Natural killer cell (primary cell): ENCODE measurements at regions not wholly inside any gene's neighbourhood (a gene's known extent, or its start where the extent isn't known, plus 50 kb on each side); places are given as distances from the start of the nearest gene placed in this dataset.
"Not testable (repeated sequence)": the region's sequence is repeated elsewhere in the genome, so short reads cannot be mapped to it uniquely, and the experiment has no call there.

Source experiments
- ATAC-seq, 3 donors: fragments of 150-1000 bp in 2 of 3; fragments of 200-7000 bp in 1 of 3; cut with Tn5 transposase; 1 replicate in 1 of 3; 2 replicates in 2 of 3; pipeline ENCODE4 v1.10.0; 2021; ENCODE audit warnings: mild to moderate bottlenecking in 2 of 3, moderate library complexity in 2 of 3
- DNase-seq, 2 donors: peaks; one replicate each; pipeline versions ENCODE4 v3.0.0 to v3.0.0-alpha.2; 2013 to 2021; ENCODE audit warnings: mixed read lengths in 1 of 2
- H3K27ac ChIP-seq: one replicate; pipeline ENCODE4 v1.5.1; 2013; ENCODE audit warnings: mild to moderate bottlenecking, low read length
- H3K27me3 ChIP-seq: one replicate; pipeline ENCODE4 v1.6.1; 2013; ENCODE audit warnings: low read length; ENCODE audit not compliant: control insufficient read depth, insufficient read depth
- H3K36me3 ChIP-seq: one replicate; pipeline ENCODE4 v1.6.1; 2013; ENCODE audit warnings: low read length; ENCODE audit not compliant: control insufficient read depth, insufficient read depth
- H3K4me1 ChIP-seq: one replicate; pipeline ENCODE4 v1.6.1; 2013; ENCODE audit warnings: low read length; ENCODE audit not compliant: control insufficient read depth, insufficient read depth
- H3K4me3 ChIP-seq: one replicate; pipeline ENCODE4 v1.5.1; 2013; ENCODE audit warnings: low read length
- H3K9me3 ChIP-seq: one replicate; pipeline ENCODE4 v1.6.1; 2013; ENCODE audit warnings: low read length; ENCODE audit not compliant: control insufficient read depth, insufficient read depth
- H3K27ac Mint-ChIP-seq, 2 donors: one replicate each; pipeline ENCODE4 v1.8.0; 2022; ENCODE audit warnings: mild to moderate bottlenecking in 2 of 2, mixed read lengths in 2 of 2, moderate library complexity in 1 of 2
- H3K27me3 Mint-ChIP-seq, 2 donors: one replicate each; pipeline ENCODE4 v1.8.0; 2022; ENCODE audit warnings: low read depth in 2 of 2, mixed read lengths in 2 of 2
- H3K36me3 Mint-ChIP-seq: one replicate; pipeline ENCODE4 v1.8.0; 2022; ENCODE audit warnings: mixed read lengths
- H3K4me1 Mint-ChIP-seq, 2 donors: one replicate each; pipeline ENCODE4 v1.8.0; 2022; ENCODE audit warnings: mixed read lengths in 2 of 2
- H3K4me3 Mint-ChIP-seq: one replicate; pipeline ENCODE4 v1.8.0; 2022; ENCODE audit warnings: mild to moderate bottlenecking, moderate library complexity, mixed read lengths
- H3K9me3 Mint-ChIP-seq, 2 donors: one replicate each; pipeline ENCODE4 v1.8.0; 2022; ENCODE audit warnings: mixed read lengths in 2 of 2
- CTCF ChIP-seq: fragments of 200-600 bp; IDR thresholded peaks from one replicate; pipeline ENCODE4 v1.8.0; 2022; ENCODE audit warnings: antibody characterized with exemption
- WGBS: methylation state at CpG from one replicate; pipeline ENCODE4 v1.1.7; 2013; ENCODE audit warnings: missing lambda C conversion rate; ENCODE audit not compliant: insufficient coverage; 5-methylcytosine and 5-hydroxymethylcytosine counted together
- intact Hi-C: fragments of 100-400 bp; cut with micrococcal nuclease; formaldehyde crosslinking; loops from one replicate; pipeline ENCODE4 v1.14.2; 2022

DNA sequence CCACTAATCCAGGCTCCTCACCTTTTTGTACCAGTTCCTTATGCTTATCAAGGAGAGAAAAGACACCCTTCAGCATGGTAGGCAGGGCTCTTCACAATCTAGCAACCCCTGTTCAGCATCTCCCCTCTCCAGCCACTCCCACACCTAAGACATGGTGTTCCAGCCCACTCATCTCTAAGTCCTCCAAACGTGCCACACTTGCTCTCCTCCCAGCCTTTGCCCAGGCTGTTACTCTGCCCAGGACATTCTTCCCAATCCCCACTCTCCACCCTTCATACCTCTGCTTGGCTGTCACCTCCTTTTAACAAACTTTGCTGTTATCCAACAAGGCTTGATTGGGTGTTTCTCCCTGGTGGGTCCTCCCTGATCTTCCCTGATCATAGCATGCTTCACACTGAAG is 270.6 kb upstream of the CHAC2 start:
- H3K4me3 Mint-ChIP-seq: no peak overlapping the region
- H3K9me3 Mint-ChIP-seq: no peaks in the 10 kb centered on the region
- H3K36me3 ChIP-seq: no peaks in the 10 kb centered on the region
- H3K4me1 ChIP-seq: no peaks in the 10 kb centered on the region
- no peak for ATAC-seq
- no peaks in the 10 kb centered on the region for H3K27me3 ChIP-seq
- intact Hi-C loops: no loop called here
- no peak overlapping the region for H3K27ac ChIP-seq
- WGBS: 58% methylated on average over 1 of the region's 1 CpG
- no peaks in the 10 kb centered on the region for H3K4me1 Mint-ChIP-seq
- H3K27ac Mint-ChIP-seq: no peak overlapping the region
- H3K27me3 Mint-ChIP-seq: no peaks in the 10 kb centered on the region
- no peak for DNase-seq
- H3K9me3 ChIP-seq: no peaks in the 10 kb centered on the region
- no peak overlapping the region for H3K4me3 ChIP-seq
- no peak for TF ChIP-seq CTCF
- H3K36me3 Mint-ChIP-seq: no peaks in the 10 kb centered on the region

DNA sequence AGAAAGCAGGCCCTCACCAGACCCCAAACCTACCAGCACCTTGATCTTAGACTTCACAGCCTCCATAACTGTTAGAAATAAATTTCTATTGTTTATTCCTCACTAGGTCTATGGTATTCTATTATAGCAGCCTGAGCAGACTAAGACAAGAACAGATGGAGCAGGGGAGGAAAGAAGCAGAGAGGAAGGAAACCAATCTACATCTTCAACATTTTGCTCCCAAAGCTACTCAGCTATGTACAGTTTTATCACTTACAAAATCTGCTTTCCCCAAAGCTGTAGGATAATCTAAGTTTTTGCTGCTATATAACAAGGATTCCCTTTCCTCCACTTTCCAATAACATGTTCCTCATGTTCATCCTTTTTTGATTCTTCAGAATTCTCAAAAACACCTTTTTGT is 274.4 kb upstream of the CHAC2 start:
- DNase-seq (no peak), ATAC-seq (no peak)
- no peaks in the 10 kb centered on the region for H3K36me3 Mint-ChIP-seq
- H3K4me3 Mint-ChIP-seq: no peak overlapping the region
- Histone ChIP-seq H3K9me3 (no peaks in the 10 kb centered on the region), H3K27ac (no peak overlapping the region), H3K36me3 (no peaks in the 10 kb centered on the region), H3K4me1 (no peaks in the 10 kb centered on the region), H3K27me3 (no peaks in the 10 kb centered on the region), H3K4me3 (no peak overlapping the region)
- TF ChIP-seq CTCF: no peak
- peaks cover 0 to 6% of the 10 kb centered on the region in 2 donors for H3K27me3 Mint-ChIP-seq
- intact Hi-C loops: no loop called here
- H3K9me3 Mint-ChIP-seq: no peaks in the 10 kb centered on the region
- no peaks in the 10 kb centered on the region for H3K4me1 Mint-ChIP-seq
- no peak overlapping the region for H3K27ac Mint-ChIP-seq

GRCh38 chr2:53490659-53491058 is 276.9 kb upstream of the CHAC2 start:
- peaks cover 0 to 6% of the 10 kb centered on the region in 2 donors for H3K27me3 Mint-ChIP-seq
- 66% methylated on average over 5 of the region's 5 CpGs for WGBS

GRCh38 chr2:53486185-53486899 is 281.3 kb upstream of the CHAC2 start:
- 94% methylated on average over 15 of the region's 15 CpGs for WGBS
- H3K27ac ChIP-seq, H3K27me3 Mint-ChIP-seq, H3K4me3 ChIP-seq, H3K27ac Mint-ChIP-seq, DNase-seq, intact Hi-C loops, ATAC-seq, H3K27me3 ChIP-seq, H3K9me3 ChIP-seq, H3K4me1 Mint-ChIP-seq, H3K36me3 ChIP-seq, H3K9me3 Mint-ChIP-seq, H3K4me3 Mint-ChIP-seq, H3K36me3 Mint-ChIP-seq, H3K4me1 ChIP-seq: not testable (repeated sequence)

More at GRCh38 chr2:53490659-53491058, 276.9 kb upstream of the CHAC2 start:
- Mint-ChIP-seq H3K9me3 (no peaks in the 10 kb centered on the region), H3K4me3 (no peak overlapping the region), H3K4me1 (no peaks in the 10 kb centered on the region), H3K27ac (no peak overlapping the region), H3K36me3 (no peaks in the 10 kb centered on the region)
- no peak for TF ChIP-seq CTCF
- intact Hi-C loops: no loop called here
- H3K4me3 ChIP-seq: no peak overlapping the region
- H3K4me1 ChIP-seq: no peaks in the 10 kb centered on the region
- no peaks in the 10 kb centered on the region for H3K9me3 ChIP-seq
- no peaks in the 10 kb centered on the region for H3K27me3 ChIP-seq
- no peak overlapping the region for H3K27ac ChIP-seq
- ATAC-seq (no peak), DNase-seq (no peak)
- H3K36me3 ChIP-seq: no peaks in the 10 kb centered on the region
